ENCODE measurements at regions not wholly inside any gene's neighbourhood (a gene's known extent, or its start where the extent isn't known, plus 50 kb on each side); places are given as distances from the start of the nearest gene placed in this dataset.

DNA sequence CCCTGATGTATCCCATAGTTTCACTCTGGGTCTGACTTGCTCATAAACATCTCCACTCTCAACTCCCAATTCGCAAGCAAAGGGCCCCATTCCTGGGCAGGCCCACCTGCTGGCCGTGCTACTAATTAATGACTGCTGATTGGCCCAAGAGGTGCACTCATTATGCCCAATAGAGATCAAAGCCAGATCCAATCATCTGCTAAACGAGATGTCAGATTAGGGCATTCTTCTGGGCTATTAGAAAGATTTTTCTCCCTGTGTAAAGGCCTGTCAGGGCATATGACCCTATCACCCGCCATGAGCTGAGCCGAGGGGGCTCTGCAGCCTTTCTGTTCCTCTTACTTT lies 103.4 kb upstream of the HAAO start:
- BruUV-seq (replicated peaks): no TSS peak
- intact Hi-C loops (cut with micrococcal nuclease; ENCODE audit: unreplicated experiment): no loop called here
- Histone ChIP-seq H4K20me1 (ENCODE audit: insufficient read depth, low read length) (no peaks in the 10 kb centered on the region), H3K4me2 (ENCODE audit: low read length) (no peak overlapping the region), H3K9me3 (ENCODE audit: low read length) (no peaks in the 10 kb centered on the region), H3K4me1 (ENCODE audit: insufficient read depth, low read length, poor library complexity, severe bottlenecking) (no peaks in the 10 kb centered on the region), H3K36me3 (ENCODE audit: insufficient read depth, low read length) (no peaks in the 10 kb centered on the region), H3K79me2 (ENCODE audit: insufficient read depth, low read depth, low read length) (no peaks in the 10 kb centered on the region), H2AFZ (ENCODE audit: low read length) (no peak overlapping the region), H3K27ac (ENCODE audit: low read depth, low read length, poor library complexity, severe bottlenecking) (no peak overlapping the region), H3K4me3 (ENCODE audit: low read depth, low read length, poor library complexity, severe bottlenecking) (no peak overlapping the region), H3K9me2 (ENCODE audit: insufficient read depth, low read length) (no peaks in the 10 kb centered on the region)
- ChIA-PET POLR2A (no interaction called here), CTCF (ENCODE audit: unreplicated experiment) (no interaction called here)
- TF ChIP-seq EZH2phosphoT487 (IDR thresholded peaks at IDR 0.05; ENCODE audit: borderline replicate concordance, low read depth, low read length) (no peak), CTCF (conservative IDR thresholded peaks at IDR 0.05; ENCODE audit: low read length) (no peak)
- no peak for DNase-seq (ENCODE audit: low spot score)

DNA sequence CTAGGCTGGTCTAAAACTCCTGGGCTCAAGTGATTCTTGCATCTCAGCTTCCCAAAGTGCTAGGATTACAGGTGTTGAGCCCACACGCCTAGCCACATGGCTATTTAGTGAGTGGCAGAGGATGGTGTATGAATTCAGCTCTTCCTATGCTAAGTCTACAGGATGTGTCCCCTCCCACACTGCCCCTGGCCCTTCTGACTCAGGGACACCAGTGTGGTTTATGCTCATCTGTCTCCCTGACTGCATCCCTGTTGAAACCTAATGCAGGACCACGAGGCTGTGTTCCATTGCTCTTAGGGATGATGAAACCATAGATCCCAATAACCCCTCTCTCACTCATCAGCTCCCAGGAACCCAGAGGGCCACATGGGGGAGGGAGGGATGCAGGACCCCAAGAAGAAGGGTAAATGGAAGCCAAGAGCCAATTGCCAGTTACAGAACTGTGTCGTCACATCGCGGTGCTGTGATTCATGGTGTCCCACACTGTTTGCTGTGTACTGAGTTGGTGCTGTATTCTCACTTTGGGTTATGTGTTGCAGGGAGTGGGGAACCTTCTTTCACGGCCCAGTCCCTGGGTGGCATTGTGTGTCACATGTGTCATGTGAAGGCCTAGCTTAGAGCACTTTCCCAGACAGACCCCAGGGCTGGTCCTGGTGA lies 102.9 kb upstream of the HAAO start:
- no peak overlapping the region for H3K27ac ChIP-seq (ENCODE audit: low read depth, low read length, poor library complexity, severe bottlenecking)
- H3K9me2 ChIP-seq (ENCODE audit: insufficient read depth, low read length): no peaks in the 10 kb centered on the region
- no peak overlapping the region for H2AFZ ChIP-seq (ENCODE audit: low read length)
- no TSS peak for BruUV-seq (replicated peaks)
- no peaks in the 10 kb centered on the region for H4K20me1 ChIP-seq (ENCODE audit: insufficient read depth, low read length)
- TF ChIP-seq EZH2phosphoT487 (IDR thresholded peaks at IDR 0.05; ENCODE audit: borderline replicate concordance, low read depth, low read length) (no peak), CTCF (conservative IDR thresholded peaks at IDR 0.05; ENCODE audit: low read length) (no peak)
- no peaks in the 10 kb centered on the region for H3K4me1 ChIP-seq (ENCODE audit: insufficient read depth, low read length, poor library complexity, severe bottlenecking)
- H3K9me3 ChIP-seq (ENCODE audit: low read length): no peaks in the 10 kb centered on the region
- ChIA-PET CTCF (ENCODE audit: unreplicated experiment) (no interaction called here), POLR2A (interaction anchor here (0.5 to 0.6 kb wide), 2 partner anchors 235 to 724 kb away, joined by 3 read pairs; no protein-coding TSS in a partner anchor)
- no peak for DNase-seq (ENCODE audit: low spot score)
- intact Hi-C loops (cut with micrococcal nuclease; ENCODE audit: unreplicated experiment): no loop called here
- no peaks in the 10 kb centered on the region for H3K36me3 ChIP-seq (ENCODE audit: insufficient read depth, low read length)
- no peak overlapping the region for H3K4me2 ChIP-seq (ENCODE audit: low read length)
- H3K79me2 ChIP-seq (ENCODE audit: insufficient read depth, low read depth, low read length): no peaks in the 10 kb centered on the region
- H3K4me3 ChIP-seq (ENCODE audit: low read depth, low read length, poor library complexity, severe bottlenecking): no peak overlapping the region

- ChIA-PET CTCF (ENCODE audit: unreplicated experiment) (interaction anchor here (0.5 to 0.6 kb wide), 2 partner anchors 51 to 52 kb away, joined by 3 to 7 read pairs; no protein-coding TSS in a partner anchor), POLR2A (interaction anchor here (0.6 kb wide), 1 partner anchor 194 kb away, joined by 3 read pairs; no protein-coding TSS in a partner anchor)
- Histone ChIP-seq H4K20me1 (ENCODE audit: insufficient read depth, low read length) (no peaks in the 10 kb centered on the region), H3K4me1 (ENCODE audit: insufficient read depth, low read length, poor library complexity, severe bottlenecking) (no peaks in the 10 kb centered on the region), H3K4me3 (ENCODE audit: low read depth, low read length, poor library complexity, severe bottlenecking) (no peak overlapping the region), H3K36me3 (ENCODE audit: insufficient read depth, low read length) (no peaks in the 10 kb centered on the region), H3K9me2 (ENCODE audit: insufficient read depth, low read length) (no peaks in the 10 kb centered on the region), H3K4me2 (ENCODE audit: low read length) (no peak overlapping the region), H3K27ac (ENCODE audit: low read depth, low read length, poor library complexity, severe bottlenecking) (no peak overlapping the region), H3K9me3 (ENCODE audit: low read length) (peaks cover 7% of the 10 kb centered on the region; the same call in 1 of the 2 replicates), H2AFZ (ENCODE audit: low read length) (no peak overlapping the region), H3K79me2 (ENCODE audit: insufficient read depth, low read depth, low read length) (no peaks in the 10 kb centered on the region)
- no peak for DNase-seq (ENCODE audit: low spot score)
- intact Hi-C loops (cut with micrococcal nuclease; ENCODE audit: unreplicated experiment): no loop called here
- TF ChIP-seq CTCF (conservative IDR thresholded peaks at IDR 0.05; ENCODE audit: low read length) (no peak), EZH2phosphoT487 (IDR thresholded peaks at IDR 0.05; ENCODE audit: borderline replicate concordance, low read depth, low read length) (no peak)
- BruUV-seq (replicated peaks): no TSS peak
Observed at GRCh38 chr2:42893047-42893758, 100.8 kb upstream of the HAAO start.

Data from OCI-LY7 (cell line).